ENCODE measurements at regions not wholly inside any gene's neighbourhood (a gene's known extent, or its start where the extent isn't known, plus 50 kb on each side); places are given as distances from the start of the nearest gene placed in this dataset.

DNA sequence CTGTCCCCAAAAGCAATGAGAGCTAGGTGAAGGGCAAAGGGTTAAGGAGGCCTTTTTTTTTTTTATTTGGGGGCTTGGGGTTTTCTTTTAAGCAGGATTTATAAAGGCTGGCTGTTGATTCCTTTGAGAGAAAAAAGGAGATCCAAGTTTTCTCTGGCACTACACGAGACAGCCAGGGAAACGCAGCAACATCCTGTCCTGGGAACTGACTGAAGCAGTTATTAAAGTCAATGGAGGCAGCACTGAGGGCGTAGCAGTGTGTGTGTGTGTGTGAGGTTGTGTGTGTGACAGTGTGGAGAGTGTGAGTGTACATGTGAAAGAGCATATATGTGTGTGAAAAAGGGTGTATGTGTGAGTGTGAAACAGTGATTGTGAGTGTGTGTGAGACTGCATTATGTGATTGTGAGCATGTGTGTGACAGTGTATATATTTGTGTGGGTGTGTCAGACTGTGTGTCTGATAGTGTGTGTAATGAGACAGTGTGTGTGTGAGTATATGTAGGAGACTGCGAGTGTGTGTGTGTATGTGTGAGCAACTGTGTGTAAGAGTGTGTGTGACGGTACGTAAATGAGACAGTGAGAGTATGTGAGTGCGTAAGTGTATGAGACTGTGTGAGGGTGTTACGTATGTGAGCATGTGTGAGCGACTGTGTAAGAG lies 65.9 kb upstream of the TIAM1 start:
- DNase-seq (ENCODE audit: low read depth in 2 of 2): no peak

DNA sequence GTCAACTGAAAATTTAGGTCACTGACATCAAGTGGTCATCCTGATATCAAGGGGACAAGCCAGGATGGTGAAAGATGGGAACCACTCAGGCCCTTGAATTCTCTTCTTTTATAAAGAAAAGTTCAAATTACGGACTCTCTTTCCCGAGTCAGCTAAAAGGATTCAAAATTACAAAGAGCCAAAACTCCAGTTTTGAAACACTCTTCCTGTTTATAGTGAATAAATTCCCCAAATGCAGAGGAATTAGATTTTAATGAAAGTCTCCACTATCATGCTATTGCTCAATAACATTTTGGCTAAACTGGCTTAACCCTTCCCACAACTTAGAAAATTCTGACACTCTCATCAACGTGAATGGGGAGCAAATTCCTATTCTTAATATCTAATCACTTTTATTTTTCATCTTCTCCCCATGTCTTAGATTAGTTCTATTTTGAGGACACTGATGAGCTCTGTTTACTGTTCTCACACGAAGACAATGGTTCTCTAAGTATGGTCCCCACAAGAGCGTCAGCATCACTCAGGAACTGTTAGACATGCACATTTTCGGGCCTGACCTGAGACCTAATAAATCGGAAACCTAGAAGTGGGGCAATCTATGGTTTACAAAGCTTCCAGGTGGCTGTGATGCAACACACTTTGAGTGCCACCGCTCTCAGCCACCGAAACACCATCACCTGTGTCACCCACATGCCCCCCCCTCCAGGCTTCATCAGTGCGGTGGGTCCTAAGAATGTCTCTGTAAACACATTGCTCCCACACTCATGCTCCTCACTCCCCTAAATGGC lies 64.4 kb upstream of the TIAM1 start:
- DNase-seq (ENCODE audit: low read depth in 2 of 2): no peak

DNA sequence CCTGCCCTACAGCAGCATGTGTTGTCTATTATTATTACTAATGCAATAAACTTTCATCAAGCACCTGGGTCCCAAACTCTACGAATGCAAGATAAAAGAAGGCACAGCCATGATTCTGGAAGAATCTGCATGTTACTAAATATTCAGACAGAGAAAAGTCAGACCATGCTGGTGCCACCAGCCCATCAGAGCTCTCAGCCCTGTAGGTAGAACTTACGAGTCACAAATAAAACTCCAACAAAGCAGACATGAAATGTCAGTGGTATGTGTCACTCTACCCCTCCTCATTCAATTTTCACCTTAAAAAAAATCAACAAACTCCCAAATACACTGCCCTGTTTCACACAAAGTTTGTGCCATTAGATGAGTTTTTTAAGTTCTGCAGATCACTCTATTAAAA lies 62.4 kb upstream of the TIAM1 start:
- no peak for DNase-seq (ENCODE audit: low read depth in 2 of 2)

DNA sequence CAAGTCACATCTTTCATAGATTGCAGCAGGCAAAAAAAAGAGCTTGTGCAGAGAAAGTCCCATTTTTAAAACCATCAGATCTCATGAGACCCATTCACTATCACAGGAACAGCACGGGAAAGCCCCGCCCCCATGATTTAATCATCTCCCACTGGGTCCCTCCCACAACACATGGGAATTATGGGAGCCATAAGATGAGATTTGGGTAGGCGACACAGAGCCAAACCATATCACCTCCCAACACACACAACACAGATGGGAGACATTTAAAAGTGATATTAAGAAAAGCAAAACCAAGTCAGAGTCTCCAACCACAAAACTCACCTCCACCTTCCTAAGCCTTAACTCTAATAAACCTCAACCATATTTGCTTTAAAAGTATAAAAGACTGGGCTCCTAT lies 61.5 kb upstream of the TIAM1 start:
- DNase-seq (ENCODE audit: low read depth in 2 of 2): no peak

DNA sequence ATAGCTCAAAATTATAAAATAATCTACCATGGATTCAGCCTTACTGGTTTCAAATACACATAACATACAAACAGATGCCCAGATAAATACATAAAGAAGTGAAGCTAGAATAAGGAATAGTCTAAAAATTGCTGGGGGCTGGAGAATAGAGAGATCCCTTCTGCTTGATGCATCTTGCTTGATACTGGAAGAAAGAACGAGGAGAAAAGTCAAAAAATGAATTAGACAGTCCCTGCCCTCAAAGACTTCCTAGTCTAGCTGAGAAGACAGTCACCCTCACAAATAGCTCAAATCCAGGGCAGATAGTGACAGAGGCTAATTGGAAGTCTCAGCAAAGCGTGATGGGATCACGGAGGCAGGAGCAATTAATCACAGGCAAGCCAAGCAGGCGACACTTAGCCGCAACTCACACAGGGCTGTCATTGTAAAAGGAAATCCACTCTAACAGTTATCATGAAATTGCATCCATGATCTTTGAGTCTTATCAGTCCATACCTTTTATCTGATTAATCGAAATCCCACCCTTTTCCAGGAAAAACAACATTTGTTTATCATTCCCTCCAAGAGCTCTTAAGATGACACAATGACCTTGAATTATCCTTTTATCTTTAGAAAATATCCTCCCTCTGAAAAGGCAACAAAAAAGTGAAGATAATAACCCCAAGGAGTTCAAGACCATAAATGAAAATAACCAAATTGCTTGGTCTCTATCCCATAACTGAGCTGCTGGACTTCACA lies 59.7 kb upstream of the TIAM1 start:
- no peak for DNase-seq (ENCODE audit: low read depth in 2 of 2)

GRCh38 chr21:31399591-31399990 lies 55.5 kb upstream of the TIAM1 start:
- DNase-seq (ENCODE audit: low read depth in 2 of 2): no peak

GRCh38 chr21:31398574-31398973 lies 54.5 kb upstream of the TIAM1 start:
- no peak for DNase-seq (ENCODE audit: low read depth in 2 of 2)

DNA sequence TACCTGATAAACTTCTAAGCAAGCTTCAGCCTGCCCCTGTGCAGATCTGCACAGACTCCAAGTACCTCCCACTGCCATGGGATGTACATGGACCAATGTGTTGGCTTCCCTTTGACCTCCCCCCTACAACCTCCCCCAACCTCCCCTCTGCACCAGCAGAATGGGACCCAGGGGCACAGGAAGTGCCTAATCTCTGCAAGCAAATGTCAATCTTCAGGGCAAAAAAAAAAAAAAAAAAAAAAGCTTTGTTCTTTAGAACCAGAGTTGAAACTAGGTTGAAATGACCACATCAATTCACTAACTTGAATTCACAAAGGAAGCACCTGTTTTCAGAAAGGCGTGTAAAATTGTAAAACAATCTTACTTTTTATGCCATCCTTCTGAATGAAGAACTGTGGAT lies 53.9 kb upstream of the TIAM1 start:
- no peak for DNase-seq (ENCODE audit: low read depth in 2 of 2)

DNA sequence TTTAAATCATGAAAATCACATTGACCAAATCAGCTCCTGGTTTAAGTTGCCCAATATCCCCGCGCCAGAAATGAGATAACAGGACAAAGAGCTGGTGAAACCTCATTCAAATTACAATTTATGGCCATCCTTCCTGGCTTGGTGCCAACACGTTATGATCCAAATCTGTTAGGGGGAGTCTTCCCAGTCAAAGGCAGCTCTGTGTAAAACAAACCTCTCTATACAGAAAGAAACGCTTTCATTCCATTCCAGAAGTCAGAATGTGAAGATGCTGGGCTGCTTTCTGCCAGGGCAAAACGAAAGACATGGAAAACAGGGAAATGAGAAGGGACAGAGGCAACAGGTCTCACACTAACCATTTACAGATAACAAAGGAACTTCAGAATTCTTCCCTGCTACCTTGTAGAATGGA lies 53.5 kb upstream of the TIAM1 start:
- no peak for DNase-seq (ENCODE audit: low read depth in 2 of 2)

DNA sequence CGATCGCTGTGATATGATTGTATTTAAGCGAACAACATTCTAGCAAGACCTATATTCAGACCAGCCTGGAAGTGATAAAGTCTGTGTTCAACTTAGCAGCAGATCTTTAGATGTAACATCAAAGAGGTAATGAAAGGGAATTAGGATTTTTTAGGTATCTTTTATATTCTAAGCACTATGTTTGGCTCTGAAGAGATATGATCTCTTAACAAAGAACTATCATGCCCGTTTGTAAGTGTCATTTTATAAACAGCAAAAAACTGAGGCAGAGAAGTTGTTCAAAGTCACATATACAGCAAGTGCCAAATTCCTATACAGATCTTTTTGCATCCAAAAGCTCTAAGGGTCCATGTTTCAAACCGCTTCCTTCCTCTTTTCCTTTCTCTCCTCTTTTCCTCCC lies 53.0 kb upstream of the TIAM1 start:
- DNase-seq (ENCODE audit: low read depth in 2 of 2): no peak

DNA sequence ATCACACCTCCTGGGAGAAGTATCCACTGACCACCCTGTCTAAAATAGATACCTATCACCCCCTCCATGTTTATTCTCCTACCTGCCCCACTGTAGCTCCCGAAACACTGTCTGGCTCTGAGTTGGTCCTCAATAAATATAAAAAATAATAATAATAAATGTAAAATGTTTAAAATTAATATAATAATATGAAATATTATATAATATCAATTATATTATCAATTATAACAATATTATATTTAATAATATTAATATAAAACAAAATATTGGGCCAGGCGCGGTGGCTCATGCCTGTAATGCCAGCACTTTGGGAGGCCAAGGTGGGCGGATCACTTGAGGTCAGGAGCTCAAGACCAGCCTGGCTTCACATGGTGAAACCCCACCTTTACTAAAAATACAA lies 52.3 kb upstream of the TIAM1 start:
- DNase-seq (ENCODE audit: low read depth in 2 of 2): no peak

- DNase-seq (ENCODE audit: low read depth in 2 of 2): no peak
Observed at GRCh38 chr21:31395791-31396190, 51.7 kb upstream of the TIAM1 start.

DNA sequence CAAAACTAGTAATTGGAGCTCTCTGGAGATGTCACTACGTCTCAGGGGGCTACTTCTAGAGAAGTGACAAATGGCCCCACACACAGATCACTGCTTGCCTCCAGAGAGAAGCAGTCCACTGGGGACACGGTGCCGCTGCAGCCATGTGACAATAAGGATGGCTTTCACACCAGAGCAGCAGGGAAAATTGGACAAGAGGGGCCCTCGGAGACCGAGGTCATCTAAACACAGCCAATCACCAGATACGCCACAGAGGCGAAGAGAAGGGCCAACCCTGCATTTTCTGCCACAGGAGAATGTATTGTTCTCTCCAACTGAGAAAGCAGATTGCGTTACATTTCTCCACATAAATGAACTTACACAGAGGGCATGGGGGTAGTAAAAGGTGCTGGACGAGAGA lies 51.2 kb upstream of the TIAM1 start:
- DNase-seq (ENCODE audit: low read depth in 2 of 2): no peak

GRCh38 chr21:31394309-31394708 lies 50.2 kb upstream of the TIAM1 start:
- no peak for DNase-seq (ENCODE audit: low read depth in 2 of 2)
